Lower leg skin (tissue), 3 donors: ENCODE measurements at regions not wholly inside any gene's neighbourhood (a gene's known extent, or its start where the extent isn't known, plus 50 kb on each side); places are given as distances from the start of the nearest gene placed in this dataset.

Source experiments
- CTCF ChIP-seq, 3 donors: fragments of 450-650 bp; IDR thresholded peaks; one replicate each; pipeline ENCODE4 v1.5.1; 2016; ENCODE audit warnings: antibody characterized with exemption in 3 of 3, mild to moderate bottlenecking in 3 of 3, moderate library complexity in 2 of 3
- POLR2A ChIP-seq, 2 donors: fragments of 450-650 bp; IDR thresholded peaks; one replicate each; pipeline ENCODE4 v1.6.1; 2016 to 2017; ENCODE audit warnings: antibody characterized with exemption in 2 of 2, mild to moderate bottlenecking in 1 of 2, moderate library complexity in 1 of 2

- TF ChIP-seq CTCF (IDR thresholded peaks at IDR 0.05) = no peak
- TF ChIP-seq POLR2A (IDR thresholded peaks at IDR 0.05) = no peak
Measured at GRCh38 chr15:31216215-31216911, 110.3 kb upstream of the KLF13 start.
